ENCODE measurements at regions not wholly inside any gene's neighbourhood (a gene's known extent, or its start where the extent isn't known, plus 50 kb on each side); places are given as distances from the start of the nearest gene placed in this dataset.

DNA sequence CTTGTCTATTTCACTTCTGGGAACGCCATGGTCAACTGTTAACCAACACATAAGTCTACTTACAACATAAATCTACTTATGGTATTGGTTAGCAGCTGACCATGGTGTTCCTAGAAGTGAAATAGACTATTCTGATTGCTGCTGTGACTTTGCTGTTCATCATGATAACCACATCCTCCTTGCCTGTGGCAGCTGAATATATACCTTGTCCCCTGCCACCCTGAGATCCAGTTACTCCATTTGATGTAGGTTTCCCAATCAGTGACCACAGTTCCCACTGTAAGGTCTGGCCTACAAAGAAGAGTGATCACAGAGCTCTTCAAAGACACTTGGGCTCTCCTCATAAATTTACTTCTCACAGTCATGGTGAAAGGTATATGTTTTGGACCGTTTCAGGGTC is 66.8 kb upstream of the ALDH1A3 start:
- no peak for DNase-seq (ENCODE audit: low spot score)

DNA sequence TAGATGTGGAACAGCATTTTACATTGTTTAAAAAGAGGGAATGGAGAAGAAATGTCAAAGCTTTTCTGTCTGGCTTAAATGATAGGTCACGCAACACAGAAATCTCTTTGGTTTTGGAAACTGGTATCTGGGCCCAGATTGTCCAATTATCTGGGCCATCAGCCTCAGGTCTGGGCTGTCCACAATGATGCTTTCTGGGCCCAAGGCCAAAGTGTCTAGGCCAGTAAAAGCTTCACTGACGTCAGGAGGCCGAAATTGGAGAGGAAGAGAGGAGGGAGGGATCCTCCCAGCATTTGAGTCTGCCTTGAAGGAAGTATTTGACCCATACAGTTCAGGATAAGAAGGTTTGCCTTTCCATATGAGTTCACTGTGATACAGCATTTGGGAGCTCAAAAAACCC is 60.7 kb upstream of the ALDH1A3 start:
- peak; percentile 43 for DNase-seq (ENCODE audit: low spot score)

DNA sequence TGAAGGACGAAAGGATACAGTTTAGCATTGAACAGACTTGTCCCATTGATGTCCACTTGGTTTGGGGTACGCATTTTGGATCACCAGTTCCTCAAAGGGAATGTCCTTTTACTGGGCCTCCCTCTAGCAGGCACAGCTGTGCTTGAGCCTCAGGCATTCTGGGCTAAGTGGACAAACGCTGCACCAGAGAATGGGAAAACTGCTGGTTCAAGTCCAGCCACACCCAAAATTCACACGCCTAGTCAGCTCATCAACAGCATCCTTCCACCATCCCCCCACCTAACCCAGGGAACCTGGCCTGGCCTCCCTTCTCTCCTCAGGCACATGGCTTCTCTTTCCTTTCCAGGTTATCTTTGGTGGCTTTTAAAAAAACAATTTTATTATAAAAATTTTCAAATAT is 59.1 kb upstream of the ALDH1A3 start:
- DNase-seq (ENCODE audit: low spot score) = no peak

GRCh38 chr15:100821327-100821726 is 58.3 kb upstream of the ALDH1A3 start:
- DNase-seq (ENCODE audit: low spot score) = no peak

DNA sequence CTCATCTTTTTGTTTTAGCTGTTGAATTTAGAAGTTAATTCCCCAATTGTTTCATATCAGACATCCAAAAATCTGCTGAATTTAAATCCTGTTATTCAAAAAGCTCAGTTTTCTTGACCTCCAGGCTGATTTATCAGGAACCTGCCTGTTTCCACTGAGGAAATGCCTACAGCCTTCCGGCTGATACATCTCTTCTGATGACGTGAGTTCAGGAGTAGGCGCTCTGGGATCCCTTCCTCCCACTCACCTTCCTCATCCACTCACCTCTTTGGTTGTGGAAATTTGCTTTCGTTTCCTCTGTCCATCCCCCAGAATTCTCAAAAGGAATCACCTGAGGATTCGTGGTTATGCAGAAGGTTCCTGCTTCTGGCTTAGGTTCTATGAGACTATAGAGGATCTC is 55.4 kb upstream of the ALDH1A3 start:
- no peak for DNase-seq (ENCODE audit: low spot score)

DNA sequence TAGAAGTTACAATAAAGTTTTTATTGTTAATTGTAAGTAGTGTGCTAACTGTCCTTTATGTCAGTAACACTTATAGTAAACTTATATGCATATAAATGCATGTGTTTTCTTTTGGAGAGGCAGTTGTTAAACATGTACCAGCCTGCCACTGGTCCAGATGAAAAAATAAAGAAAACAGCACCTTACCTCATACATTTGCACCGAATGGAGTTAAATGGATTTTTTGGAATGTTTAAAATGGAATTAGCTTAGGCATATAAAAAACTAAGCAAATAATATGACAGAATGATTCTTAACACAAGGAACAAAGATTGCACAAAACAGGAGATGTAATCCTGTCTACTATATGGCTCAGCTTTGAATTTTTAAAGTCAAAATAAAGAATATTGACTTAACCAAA is 50.2 kb upstream of the ALDH1A3 start:
- DNase-seq (ENCODE audit: low spot score) = no peak

Measured in umbilical cord (tissue), 1 donor.